Endothelial cell (in vitro differentiated cells): ENCODE measurements at regions not wholly inside any gene's neighbourhood (a gene's known extent, or its start where the extent isn't known, plus 50 kb on each side); places are given as distances from the start of the nearest gene placed in this dataset.

Experiments used
- DNase-seq: peaks from one replicate; pipeline ENCODE4 v3.0.0; 2021; ENCODE audit warnings: low spot score
- H3K27ac Mint-ChIP-seq: one replicate; pipeline ENCODE4 v1.8.0; 2021; ENCODE audit warnings: mixed read lengths, inconsistent platforms; ENCODE audit not compliant: unreplicated experiment
- H3K27me3 Mint-ChIP-seq: one replicate; pipeline ENCODE4 v1.8.0; 2021; ENCODE audit warnings: mild to moderate bottlenecking, moderate library complexity, mixed read lengths, inconsistent platforms; ENCODE audit not compliant: unreplicated experiment
- H3K36me3 Mint-ChIP-seq: one replicate; pipeline ENCODE4 v1.8.0; 2021; ENCODE audit warnings: mild to moderate bottlenecking, low read depth, mixed read lengths, inconsistent platforms; ENCODE audit not compliant: unreplicated experiment
- H3K4me1 Mint-ChIP-seq: one replicate; pipeline ENCODE4 v1.8.0; 2021; ENCODE audit warnings: mild to moderate bottlenecking, mixed read lengths, inconsistent platforms; ENCODE audit not compliant: unreplicated experiment
- H3K4me3 Mint-ChIP-seq: one replicate; pipeline ENCODE4 v1.8.0; 2021; ENCODE audit warnings: mild to moderate bottlenecking, mixed read lengths, inconsistent platforms; ENCODE audit not compliant: unreplicated experiment
- H3K9me3 Mint-ChIP-seq: one replicate; pipeline ENCODE4 v1.8.0; 2021; ENCODE audit warnings: mixed read lengths, inconsistent platforms; ENCODE audit not compliant: unreplicated experiment
- CTCF ChIP-seq: fragments of 200-600 bp; sonication (generic); IDR thresholded peaks from one replicate; pipeline ENCODE4 v1.5.0; 2021; ENCODE audit warnings: antibody characterized with exemption; ENCODE audit not compliant: unreplicated experiment

- Mint-ChIP-seq H3K27me3 (no peaks in the 10 kb centered on the region), H3K4me1 (peaks cover 21% of the 10 kb centered on the region), H3K4me3 (no peak overlapping the region), H3K36me3 (no peaks in the 10 kb centered on the region), H3K9me3 (no peaks in the 10 kb centered on the region), H3K27ac (no peak overlapping the region)
- TF ChIP-seq CTCF, result no peak
- DNase-seq, result no peak
Observed at GRCh38 chr6:19753826-19754225, 83.3 kb upstream of the ID4 start.

- H3K9me3 Mint-ChIP-seq, result no peaks in the 10 kb centered on the region
- no peaks in the 10 kb centered on the region for H3K27me3 Mint-ChIP-seq
- DNase-seq, result no peak
- TF ChIP-seq CTCF, result no peak
- no peaks in the 10 kb centered on the region for H3K36me3 Mint-ChIP-seq
- H3K4me1 Mint-ChIP-seq, result peaks cover 21% of the 10 kb centered on the region
- H3K4me3 Mint-ChIP-seq, result no peak overlapping the region
- H3K27ac Mint-ChIP-seq, result no peak overlapping the region
Observed at GRCh38 chr6:19754686-19755085, 82.5 kb upstream of the ID4 start.

DNA sequence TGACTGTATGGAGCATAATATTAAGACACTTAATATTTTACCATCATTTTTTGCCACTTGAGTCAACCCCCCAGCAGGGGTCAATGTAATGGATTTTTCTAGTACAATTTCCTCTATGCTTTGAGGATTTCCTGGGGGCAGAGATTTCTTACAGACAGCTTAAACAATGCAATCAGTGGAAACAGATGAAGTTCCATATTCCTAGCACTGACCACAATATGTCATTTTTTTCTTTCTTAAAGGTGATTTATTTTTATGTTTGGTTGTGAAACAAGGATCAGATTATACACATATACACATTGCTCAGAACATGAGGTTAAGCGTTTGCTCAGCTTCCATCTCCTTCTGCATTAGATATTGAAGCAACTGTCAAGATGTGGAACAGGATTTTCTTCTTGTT, 82.0 kb upstream of the ID4 start:
- H3K27me3 Mint-ChIP-seq, result no peaks in the 10 kb centered on the region
- no peak overlapping the region for H3K27ac Mint-ChIP-seq
- no peak for TF ChIP-seq CTCF
- H3K4me1 Mint-ChIP-seq, result peaks cover 19% of the 10 kb centered on the region
- no peaks in the 10 kb centered on the region for H3K36me3 Mint-ChIP-seq
- no peak for DNase-seq
- no peak overlapping the region for H3K4me3 Mint-ChIP-seq
- H3K9me3 Mint-ChIP-seq, result no peaks in the 10 kb centered on the region

DNA sequence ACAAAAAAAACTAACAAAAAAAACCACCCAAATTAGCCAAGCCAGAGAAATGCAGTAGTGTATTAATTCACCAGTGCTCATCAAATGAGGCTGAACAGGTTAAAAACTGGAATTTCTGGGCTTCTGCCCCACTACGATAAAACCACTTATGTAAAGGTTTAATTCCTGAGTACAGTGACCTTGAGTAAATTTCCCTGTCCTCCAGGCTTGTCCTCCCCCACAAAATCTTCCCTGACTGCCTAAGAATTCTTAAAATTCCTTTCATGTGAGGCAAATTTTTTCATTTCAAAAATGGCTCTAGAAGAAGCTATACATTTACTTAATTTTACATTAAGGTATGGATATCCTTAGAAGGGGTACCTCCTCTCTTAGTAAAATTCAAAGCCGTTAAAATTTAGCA, 80.1 kb upstream of the ID4 start:
- H3K27ac Mint-ChIP-seq, result no peak overlapping the region
- H3K27me3 Mint-ChIP-seq, result no peaks in the 10 kb centered on the region
- no peaks in the 10 kb centered on the region for H3K9me3 Mint-ChIP-seq
- H3K36me3 Mint-ChIP-seq, result no peaks in the 10 kb centered on the region
- TF ChIP-seq CTCF, result no peak
- H3K4me3 Mint-ChIP-seq, result no peak overlapping the region
- peaks cover 17% of the 10 kb centered on the region for H3K4me1 Mint-ChIP-seq
- no peak for DNase-seq

DNA sequence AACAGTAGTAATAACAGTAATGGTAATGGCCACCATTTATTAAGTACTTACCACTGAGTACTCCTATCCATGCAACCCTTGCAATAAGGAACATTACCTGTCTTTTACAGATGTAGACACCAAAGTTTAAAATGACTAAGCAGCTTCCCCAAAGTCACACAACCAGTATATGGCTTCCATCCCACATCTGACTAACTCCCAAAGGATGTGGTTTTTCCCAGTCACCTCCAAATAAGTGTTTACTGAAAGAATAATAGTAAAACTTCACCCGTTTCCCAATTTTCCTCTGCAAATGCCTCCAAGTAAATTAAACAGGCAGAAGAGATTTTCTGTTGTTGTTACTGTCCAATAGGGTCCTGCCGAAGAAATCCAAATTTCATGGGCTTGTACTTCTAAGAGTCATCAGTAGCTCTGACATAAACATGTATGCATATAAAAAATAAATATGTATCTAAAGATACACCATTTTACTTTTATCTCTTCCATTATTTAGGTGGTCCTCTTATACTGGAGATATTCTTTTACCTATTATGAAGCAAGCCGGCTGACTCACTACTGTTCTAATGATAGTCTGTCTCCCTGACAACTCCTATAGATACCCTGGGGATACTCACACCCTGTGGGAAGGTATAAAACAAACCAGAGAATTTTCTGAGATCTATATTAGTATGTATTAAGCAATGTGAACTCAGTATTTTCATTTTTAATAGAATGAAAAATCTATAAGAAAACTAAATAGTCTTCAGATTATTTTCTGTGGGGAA, 77.9 kb upstream of the ID4 start:
- Mint-ChIP-seq H3K27me3 (no peaks in the 10 kb centered on the region), H3K27ac (no peak overlapping the region), H3K36me3 (no peaks in the 10 kb centered on the region), H3K4me1 (peaks cover 17% of the 10 kb centered on the region), H3K9me3 (no peaks in the 10 kb centered on the region), H3K4me3 (no peak overlapping the region)
- TF ChIP-seq CTCF, result no peak
- no peak for DNase-seq
